Common myeloid progenitor, CD34-positive (primary cell): ENCODE measurements at regions not wholly inside any gene's neighbourhood (a gene's known extent, or its start where the extent isn't known, plus 50 kb on each side); places are given as distances from the start of the nearest gene placed in this dataset.
A peak's percentile ranks its signal among the peaks of the same experiment; 100 is the strongest.
"Not testable (repeated sequence)": the region's sequence is repeated elsewhere in the genome, so short reads cannot be mapped to it uniquely, and the experiment has no call there.

Source experiments
- CTCF ChIA-PET: fragments of 350-600 bp; sonication (Branson Sonifier 250); formaldehyde crosslinking; loops from one replicate; lab custom pipeline; 2021; ENCODE audit warnings: antibody characterized with exemption; lab: Charles Lee
- POLR2A ChIA-PET: fragments of 350-600 bp; sonication (Branson Sonifier 250); formaldehyde crosslinking; loops from one replicate; lab custom pipeline; 2021; ENCODE audit warnings: antibody characterized with exemption; lab: Charles Lee
- DNase-seq, 3 donors: peaks; one replicate each; pipeline versions ENCODE4 v3.0.0 to v3.0.0-alpha.2; 2013
- H3K27ac ChIP-seq, 2 experiments: 1 replicate in 1 of 2; 2 replicates in 1 of 2; pipeline ENCODE4 v1.7.0; 2013; ENCODE audit warnings: inconsistent platforms in 2 of 2, low read length in 2 of 2, mild to moderate bottlenecking in 2 of 2, low read depth in 1 of 2, moderate library complexity in 1 of 2; ENCODE audit not compliant: severe bottlenecking in 2 of 2, insufficient read depth in 1 of 2, poor library complexity in 1 of 2
- H3K27me3 ChIP-seq, 5 experiments: replicated peaks in 2 of 5; 1 replicate in 3 of 5; 2 replicates in 2 of 5; pipeline versions ENCODE4 v1.6.1 to v1.7.0; 2013; ENCODE audit warnings: low read length in 4 of 5, mild to moderate bottlenecking in 2 of 5, moderate library complexity in 2 of 5, inconsistent platforms in 1 of 5; ENCODE audit not compliant: insufficient read depth in 5 of 5, control insufficient read depth in 4 of 5
- H3K36me3 ChIP-seq, 4 experiments: 1 replicate in 2 of 4; 2 replicates in 2 of 4; pipeline versions ENCODE4 v1.6.1 to v1.7.0; 2013; ENCODE audit warnings: low read length in 3 of 4, control low read depth in 1 of 4, mild to moderate bottlenecking in 1 of 4; ENCODE audit not compliant: control insufficient read depth in 4 of 4, insufficient read depth in 4 of 4
- H3K4me1 ChIP-seq, 4 experiments: 1 replicate in 3 of 4; 2 replicates in 1 of 4; pipeline versions ENCODE4 v1.6.1 to v1.7.1; 2013; ENCODE audit warnings: low read length in 3 of 4, mild to moderate bottlenecking in 3 of 4, control low read depth in 1 of 4, inconsistent platforms in 1 of 4, moderate library complexity in 1 of 4; ENCODE audit not compliant: control insufficient read depth in 4 of 4, insufficient read depth in 4 of 4; ENCODE audit errors: control extremely low read depth in 1 of 4
- H3K4me3 ChIP-seq, 7 experiments: 1 replicate in 4 of 7; 2 replicates in 3 of 7; pipeline versions ENCODE4 v1.5.1 to v1.7.0; 2013; ENCODE audit warnings: mild to moderate bottlenecking in 7 of 7, low read length in 6 of 7, moderate library complexity in 6 of 7, inconsistent platforms in 2 of 7, low read depth in 2 of 7, control low read depth in 1 of 7; ENCODE audit not compliant: insufficient read depth in 4 of 7, control insufficient read depth in 1 of 7; ENCODE audit errors: extremely low read depth in 1 of 7
- H3K9me3 ChIP-seq, 5 experiments: 1 replicate in 4 of 5; 2 replicates in 1 of 5; pipeline versions ENCODE4 v1.6.1 to v1.7.1; 2013; ENCODE audit warnings: low read length in 4 of 5, mild to moderate bottlenecking in 2 of 5, inconsistent platforms in 1 of 5, low read depth in 1 of 5, moderate library complexity in 1 of 5; ENCODE audit not compliant: control insufficient read depth in 4 of 5, insufficient read depth in 2 of 5; ENCODE audit errors: control extremely low read depth in 1 of 5
- WGBS: methylation state at CpG from one replicate; pipeline ENCODE4 v1.1.5; 2013; ENCODE audit not compliant: insufficient coverage; 5-methylcytosine and 5-hydroxymethylcytosine counted together

GRCh38 chr10:42533866-42534265 is 104.5 kb downstream of the ZNF33B start:
- peaks cover under 1 to 45% (median 7%) of the 10 kb centered on the region in 5 experiments for H3K9me3 ChIP-seq
- H3K27me3 ChIP-seq, H3K4me1 ChIP-seq, DNase-seq, H3K36me3 ChIP-seq, H3K27ac ChIP-seq, CTCF ChIA-PET, H3K4me3 ChIP-seq, POLR2A ChIA-PET: not testable (repeated sequence)

DNA sequence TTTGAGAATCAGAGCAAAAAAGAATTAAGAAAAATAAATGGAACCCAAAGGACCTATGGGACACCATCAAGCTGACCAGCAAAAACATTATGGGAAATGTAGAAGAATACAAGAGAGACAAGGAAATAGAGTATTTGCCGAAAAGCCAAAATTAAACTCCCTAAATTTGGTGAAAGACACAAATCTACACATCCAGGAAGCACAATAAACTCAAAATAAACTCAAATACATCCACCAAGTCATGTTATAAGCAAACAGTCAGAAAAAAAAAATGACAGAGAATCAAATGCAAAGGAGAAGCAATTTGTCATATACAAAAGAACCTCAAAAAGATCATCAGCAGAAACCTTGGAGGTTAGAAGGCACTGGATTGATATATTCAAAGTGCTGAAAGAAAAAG is 105.4 kb downstream of the ZNF33B start:
- H3K4me3 ChIP-seq = no peak overlapping the region
- POLR2A ChIA-PET = no interaction called here
- H3K27ac ChIP-seq = no peak overlapping the region
- peaks cover 0 to 37% (median 4%) of the 10 kb centered on the region in 5 experiments for H3K9me3 ChIP-seq
- peaks cover 0 to 2% (median 0%) of the 10 kb centered on the region in 4 experiments for H3K36me3 ChIP-seq
- no peaks in the 10 kb centered on the region for H3K4me1 ChIP-seq
- H3K27me3 ChIP-seq = no peaks in the 10 kb centered on the region
- DNase-seq = no peak
- CTCF ChIA-PET = no interaction called here
- WGBS = no CpG with 5 or more reads among the region's 1 CpG

DNA sequence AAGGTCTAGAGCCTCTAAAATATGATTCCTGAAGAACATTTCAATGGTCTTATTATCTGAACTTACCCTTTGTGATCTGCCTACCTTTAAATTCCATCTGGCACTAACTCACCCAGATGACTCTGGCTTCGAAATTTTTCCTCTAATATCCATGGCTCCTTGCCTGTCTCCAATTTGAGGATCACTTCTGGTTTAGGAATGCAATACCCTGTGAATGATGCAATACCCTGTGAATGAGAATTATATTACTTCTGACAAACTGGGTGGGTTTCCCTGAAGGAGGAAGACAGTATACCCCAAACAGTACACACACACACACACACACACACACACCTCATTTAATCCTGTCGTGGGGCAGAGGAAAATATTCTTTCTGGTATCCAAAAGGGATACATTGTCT is 115.3 kb downstream of the ZNF33B start:
- H3K4me1 ChIP-seq = no peaks in the 10 kb centered on the region
- DNase-seq = no peak
- ChIA-PET POLR2A (no interaction called here), CTCF (no interaction called here)
- no CpG with 5 or more reads among the region's 2 CpGs for WGBS
- H3K36me3 ChIP-seq = peaks cover 14 to 61% (median 35%) of the 10 kb centered on the region in 4 experiments
- no peak overlapping the region for H3K4me3 ChIP-seq
- H3K27ac ChIP-seq = no peak overlapping the region
- peaks cover 14 to 74% (median 39%) of the 10 kb centered on the region in 5 experiments for H3K9me3 ChIP-seq
- H3K27me3 ChIP-seq = no peaks in the 10 kb centered on the region

- ChIA-PET CTCF (no interaction called here), POLR2A (no interaction called here)
- DNase-seq = no peak
- no peak overlapping the region for H3K27ac ChIP-seq
- H3K4me1 ChIP-seq = no peaks in the 10 kb centered on the region
- 97% methylated on average over 3 of the region's 5 CpGs for WGBS
- H3K9me3 ChIP-seq = peaks cover 16 to 92% (median 52%) of the 10 kb centered on the region in 5 experiments
- peak overlapping the region in 1 of 7 experiments; percentile 8 for H3K4me3 ChIP-seq
- H3K27me3 ChIP-seq = no peaks in the 10 kb centered on the region
- peaks cover 14 to 55% (median 32%) of the 10 kb centered on the region in 4 experiments for H3K36me3 ChIP-seq
Measured at GRCh38 chr10:42519761-42520460, 118.5 kb downstream of the ZNF33B start.

- Histone ChIP-seq H3K27me3 (no peaks in the 10 kb centered on the region), H3K9me3 (peaks cover 18 to 92% (median 49%) of the 10 kb centered on the region in 5 experiments), H3K36me3 (peaks cover 14 to 47% (median 26%) of the 10 kb centered on the region in 4 experiments), H3K27ac (no peak overlapping the region), H3K4me3 (peak overlapping the region in 1 of 7 experiments; percentile 8), H3K4me1 (no peaks in the 10 kb centered on the region)
- no peak for DNase-seq
- ChIA-PET POLR2A (no interaction called here), CTCF (no interaction called here)
- WGBS = 100% methylated on average over 1 of the region's 2 CpGs
Measured at GRCh38 chr10:42519079-42519478, 119.3 kb downstream of the ZNF33B start.

DNA sequence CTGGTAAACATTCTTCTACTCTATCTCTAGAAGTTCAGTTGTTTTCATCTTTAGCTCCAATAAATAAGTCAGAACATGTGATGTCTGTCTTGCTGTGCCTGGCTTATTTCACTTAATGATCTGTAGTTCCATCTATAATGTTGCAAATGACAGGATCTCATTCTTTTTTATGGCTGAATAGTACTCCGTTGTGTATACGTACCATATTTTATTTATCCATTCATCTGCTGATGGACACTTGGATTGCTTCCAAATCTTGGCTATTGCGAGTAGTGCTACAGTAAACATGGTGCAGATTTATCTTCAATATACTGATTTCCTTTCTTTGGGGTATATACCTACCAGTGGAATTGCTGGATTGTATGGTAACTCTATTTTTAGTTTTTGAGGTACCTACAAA is 124.4 kb downstream of the ZNF33B start:
- POLR2A ChIA-PET = no interaction called here
- Histone ChIP-seq H3K4me1 (no peaks in the 10 kb centered on the region), H3K4me3 (no peak overlapping the region), H3K27me3 (no peaks in the 10 kb centered on the region), H3K9me3 (peaks cover 9 to 64% (median 37%) of the 10 kb centered on the region in 5 experiments), H3K36me3 (peaks cover 0 to 3% (median 0%) of the 10 kb centered on the region in 4 experiments), H3K27ac (no peak overlapping the region)
- DNase-seq = no peak
- 100% methylated on average over 2 of the region's 3 CpGs for WGBS
- CTCF ChIA-PET = no interaction called here

DNA sequence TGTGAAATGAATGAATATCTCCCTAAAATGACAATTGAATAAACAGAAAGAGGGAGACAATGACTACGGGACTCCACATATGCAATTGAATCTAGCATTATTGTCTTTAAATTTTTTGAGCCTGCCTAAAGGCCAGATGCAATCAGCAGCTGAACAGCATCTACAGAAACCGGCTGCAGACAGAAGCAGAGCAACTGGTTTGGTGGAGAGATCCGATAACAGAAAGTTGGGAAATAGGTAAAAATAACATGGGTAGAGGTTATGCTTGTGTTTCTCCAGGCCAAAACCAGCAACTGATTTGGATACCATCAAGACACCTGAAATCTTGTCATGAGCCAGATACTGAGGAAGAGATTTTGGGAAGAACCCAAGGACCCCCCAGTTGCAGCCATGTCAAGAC is 146.6 kb downstream of the ZNF33B start:
- Histone ChIP-seq H3K9me3 (peaks cover 0 to 6% (median 5%) of the 10 kb centered on the region in 5 experiments), H3K27ac (no peak overlapping the region), H3K27me3 (no peaks in the 10 kb centered on the region), H3K4me3 (no peak overlapping the region), H3K4me1 (no peaks in the 10 kb centered on the region), H3K36me3 (no peaks in the 10 kb centered on the region)
- POLR2A ChIA-PET = no interaction called here
- CTCF ChIA-PET = no interaction called here
- no peak for DNase-seq
- 96% methylated on average over 2 of the region's 3 CpGs for WGBS
